IMR-90 (cell line): ENCODE measurements at regions not wholly inside any gene's neighbourhood (a gene's known extent, or its start where the extent isn't known, plus 50 kb on each side); places are given as distances from the start of the nearest gene placed in this dataset.
"Not testable (repeated sequence)": the region's sequence is repeated elsewhere in the genome, so short reads cannot be mapped to it uniquely, and the experiment has no call there.

Source experiments
- ATAC-seq: fragments of 200-7000 bp; cut with Tn5 transposase; 2 replicates; pipeline ENCODE4 v1.9.1; 2020; ENCODE audit warnings: low read depth, mild to moderate bottlenecking, moderate library complexity
- BruUV-seq: library from RNA; stranded (reverse); fragments of 400-500 nt; replicated peaks from 2 replicates; lab custom pipeline; 2021; lab: Mats Ljungman, UMichigan
- CTCF ChIA-PET: fragments of 300-600 bp; formaldehyde crosslinking; extraction: SDS; loops from one replicate; lab custom pipeline; 2021; ENCODE audit warnings: antibody characterized with exemption; lab: Yijun Ruan, JAX
- POLR2A ChIA-PET: fragments of 300-600 bp; sonication (Branson Sonifier 250); formaldehyde crosslinking; loops from one replicate; lab custom pipeline; 2022; ENCODE audit warnings: antibody characterized with exemption; ENCODE audit not compliant: unreplicated experiment; lab: Charles Lee
- DNase-seq: peaks from one replicate; pipeline ENCODE4 v3.0.0; 2013
- H2AFZ ChIP-seq: replicated peaks from 2 replicates; pipeline ENCODE3; 2013; ENCODE audit warnings: low read length, mild to moderate bottlenecking; ENCODE audit not compliant: poor library complexity
- H2AK5ac ChIP-seq: 2 replicates; pipeline ENCODE4 v1.6.1; 2013; ENCODE audit warnings: low read depth, low read length, inconsistent platforms
- H2AK9ac ChIP-seq: replicated peaks from 2 replicates; pipeline ENCODE3; 2013; ENCODE audit warnings: mild to moderate bottlenecking, low read depth, low read length, moderate library complexity; ENCODE audit not compliant: poor library complexity
- H2BK120ac ChIP-seq: 2 replicates; pipeline ENCODE4 v1.6.1; 2013; ENCODE audit warnings: low read depth, low read length, inconsistent platforms
- H2BK15ac ChIP-seq: 3 replicates; pipeline ENCODE4 v1.6.1; 2013; ENCODE audit warnings: low read depth, low read length, inconsistent platforms
- H2BK20ac ChIP-seq: 2 replicates; pipeline ENCODE4 v1.6.1; 2013; ENCODE audit warnings: low read depth, mild to moderate bottlenecking, inconsistent platforms, low read length, moderate library complexity
- H2BK5ac ChIP-seq: 2 replicates; pipeline ENCODE4 v1.6.1; 2013; ENCODE audit warnings: mild to moderate bottlenecking, low read depth, low read length, inconsistent platforms; ENCODE audit not compliant: poor library complexity, severe bottlenecking
- H3K14ac ChIP-seq: replicated peaks from 2 replicates; pipeline ENCODE4 v1.6.1; 2013; ENCODE audit warnings: low read depth, low read length, inconsistent platforms
- H3K18ac ChIP-seq: 2 replicates; pipeline ENCODE4 v1.6.1; 2013; ENCODE audit warnings: low read depth, low read length, control low read depth
- H3K23ac ChIP-seq: 2 replicates; pipeline ENCODE4 v1.6.1; 2013; ENCODE audit warnings: low read depth, low read length, inconsistent platforms
- H3K27ac ChIP-seq: 2 replicates; pipeline ENCODE4 v1.5.1; 2013; ENCODE audit warnings: mild to moderate bottlenecking, control low read depth, low read length; ENCODE audit not compliant: insufficient read depth
- H3K27me3 ChIP-seq: 2 replicates; pipeline ENCODE4 v1.6.1; 2013; ENCODE audit warnings: low read length; ENCODE audit not compliant: control insufficient read depth, insufficient read depth
- H3K36me3 ChIP-seq: 2 replicates; pipeline ENCODE4 v1.6.1; 2013; ENCODE audit warnings: low read length, mixed read lengths; ENCODE audit not compliant: control insufficient read depth, insufficient read depth
- H3K4ac ChIP-seq: 2 replicates; pipeline ENCODE4 v1.6.1; 2013; ENCODE audit warnings: low read depth, low read length, inconsistent platforms
- H3K4me1 ChIP-seq: 2 replicates; pipeline ENCODE4 v1.6.1; 2013; ENCODE audit warnings: low read length, mixed read lengths; ENCODE audit not compliant: control insufficient read depth, insufficient read depth
- H3K4me2 ChIP-seq: 2 replicates; pipeline ENCODE4 v1.6.1; 2013; ENCODE audit warnings: low read depth, mild to moderate bottlenecking, control low read depth, low read length, moderate library complexity
- H3K4me3 ChIP-seq: 2 replicates; pipeline ENCODE4 v1.5.1; 2013; ENCODE audit warnings: low read depth, mild to moderate bottlenecking, control low read depth, low read length, moderate library complexity; ENCODE audit not compliant: insufficient read depth
- H3K56ac ChIP-seq: 2 replicates; pipeline ENCODE4 v1.6.1; 2013; ENCODE audit warnings: low read length, inconsistent platforms; ENCODE audit not compliant: insufficient read depth; ENCODE audit errors: extremely low read depth
- H3K79me1 ChIP-seq, 2 experiments: 2 replicates each; pipeline ENCODE4 v1.6.1; 2013; ENCODE audit warnings: low read length in 2 of 2, inconsistent platforms in 1 of 2, low read depth in 1 of 2
- H3K9ac ChIP-seq: 2 replicates; pipeline ENCODE4 v1.6.1; 2013; ENCODE audit warnings: low read depth, low read length, control low read depth
- H3K9me1 ChIP-seq: 2 replicates; pipeline ENCODE4 v1.6.1; 2013; ENCODE audit warnings: low read length, inconsistent platforms; ENCODE audit not compliant: insufficient read depth
- H3K9me3 ChIP-seq: 2 replicates; pipeline ENCODE4 v1.6.1; 2013; ENCODE audit warnings: low read length; ENCODE audit not compliant: control insufficient read depth, insufficient read depth
- H4K20me1 ChIP-seq: 2 replicates; pipeline ENCODE4 v1.6.1; 2013; ENCODE audit warnings: low read length, inconsistent platforms; ENCODE audit not compliant: insufficient read depth
- H4K5ac ChIP-seq: 2 replicates; pipeline ENCODE4 v1.6.1; 2013; ENCODE audit warnings: mild to moderate bottlenecking, low read depth, low read length, control low read depth
- H4K8ac ChIP-seq, 2 experiments: 2 replicates each; pipeline ENCODE4 v1.6.1; 2013; ENCODE audit warnings: low read depth in 2 of 2, low read length in 2 of 2, control low read depth in 1 of 2, inconsistent platforms in 1 of 2
- H4K91ac ChIP-seq: 2 replicates; pipeline ENCODE4 v1.6.1; 2013; ENCODE audit warnings: low read depth, low read length, inconsistent platforms; ENCODE audit not compliant: insufficient read depth
- WGBS, 2 experiments: methylation state at CpG; one replicate each; pipeline versions ENCODE4 v1.1.5 to v1.1.7; 2013; ENCODE audit warnings: missing lambda C conversion rate in 2 of 2; ENCODE audit not compliant: insufficient read length in 1 of 2; ENCODE audit errors: extremely low coverage in 2 of 2; 5-methylcytosine and 5-hydroxymethylcytosine counted together
- dilution Hi-C: fragments of 300-500 bp; cut with HindIII; formaldehyde crosslinking; loops from one replicate; pipeline ENCODE4 v1.14.3; 2018; ENCODE audit warnings: low sequenced_read_pairs; ENCODE audit not compliant: unreplicated experiment
- in situ Hi-C: fragments of 300-500 bp; cut with MboI; formaldehyde crosslinking; loops from 3 replicates; pipeline ENCODE4 v1.14.3; 2019; ENCODE audit warnings: low sequenced_read_pairs, inconsistent platforms, mixed read lengths
- intact Hi-C: fragments of 100-400 bp; cut with micrococcal nuclease; formaldehyde crosslinking; loops from 2 replicates; pipeline ENCODE4 v1.10.0; 2022

DNA sequence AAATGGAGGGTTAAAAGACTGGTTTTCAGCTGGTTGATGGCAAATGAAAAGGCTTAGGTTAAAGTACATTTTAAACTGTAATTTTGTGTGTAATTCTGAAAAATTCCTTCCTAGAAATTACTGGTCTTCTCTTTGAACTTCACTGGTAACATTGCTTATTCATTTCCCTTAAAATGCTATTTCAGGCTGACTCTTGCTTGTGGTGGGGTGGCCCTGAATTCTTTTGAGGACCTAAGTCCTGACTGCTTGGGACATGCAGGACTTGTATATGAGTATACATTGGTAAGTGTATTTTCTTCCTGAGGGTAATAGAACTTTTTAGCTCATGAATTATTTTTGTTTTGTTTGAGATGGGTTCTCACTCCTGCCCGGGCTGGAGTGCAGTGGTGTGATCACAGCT is 63.0 kb upstream of the ERV3-1 start:
- dilution Hi-C loops, BruUV-seq: not testable (repeated sequence)

DNA sequence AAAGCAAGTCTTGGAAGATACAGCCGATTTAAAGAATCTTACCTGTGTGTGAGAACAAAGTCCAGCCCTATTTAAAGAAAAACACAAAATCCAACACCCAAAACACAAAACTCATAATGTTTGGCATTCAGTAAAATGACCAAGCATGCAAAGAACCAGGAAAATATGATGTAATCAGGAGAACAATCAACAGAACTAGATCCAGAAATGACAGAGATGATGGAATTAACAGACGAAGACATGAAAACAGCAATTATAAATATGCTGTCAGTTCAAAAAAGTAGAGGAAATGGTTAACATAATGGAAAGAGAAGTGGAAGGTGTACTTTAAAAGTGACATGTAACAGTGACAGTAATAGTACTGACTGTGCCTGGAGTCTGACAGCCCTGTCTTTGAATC is 56.1 kb upstream of the ERV3-1 start:
- H3K27me3 ChIP-seq, dilution Hi-C loops, H3K23ac ChIP-seq, H2BK5ac ChIP-seq, intact Hi-C loops, H3K79me1 ChIP-seq, H2BK120ac ChIP-seq, H3K9ac ChIP-seq, H3K4me2 ChIP-seq, DNase-seq, POLR2A ChIA-PET, H2AK9ac ChIP-seq, H3K9me3 ChIP-seq, H4K5ac ChIP-seq, H3K4me3 ChIP-seq, H3K14ac ChIP-seq, H4K20me1 ChIP-seq, in situ Hi-C loops, H3K18ac ChIP-seq, CTCF ChIA-PET, H3K4ac ChIP-seq, H4K8ac ChIP-seq, H2AK5ac ChIP-seq, H3K56ac ChIP-seq, H3K36me3 ChIP-seq, H2BK15ac ChIP-seq, H2AFZ ChIP-seq, H3K9me1 ChIP-seq, H3K27ac ChIP-seq, ATAC-seq, H3K4me1 ChIP-seq, BruUV-seq, H2BK20ac ChIP-seq, H4K91ac ChIP-seq: not testable (repeated sequence)
- WGBS, 2 experiments, result no CpG with 5 or more reads among the region's 2 CpGs

More for the DNA sequence above, 63.0 kb upstream of the ERV3-1 start:
- H4K5ac ChIP-seq, H3K56ac ChIP-seq, H3K4me1 ChIP-seq, H3K79me1 ChIP-seq, H3K4me2 ChIP-seq, H3K14ac ChIP-seq, H4K91ac ChIP-seq, H3K27me3 ChIP-seq, H4K8ac ChIP-seq, H2BK120ac ChIP-seq, H2BK20ac ChIP-seq, H4K20me1 ChIP-seq, H2AK5ac ChIP-seq, CTCF ChIA-PET, H3K9ac ChIP-seq, in situ Hi-C loops, H2BK5ac ChIP-seq, H3K18ac ChIP-seq, ATAC-seq, H3K4ac ChIP-seq, H2BK15ac ChIP-seq, H3K9me1 ChIP-seq, H2AK9ac ChIP-seq, H2AFZ ChIP-seq, H3K36me3 ChIP-seq, POLR2A ChIA-PET, intact Hi-C loops, H3K4me3 ChIP-seq, H3K9me3 ChIP-seq, H3K27ac ChIP-seq, H3K23ac ChIP-seq, DNase-seq: not testable (repeated sequence)
- WGBS, 2 experiments, result no CpG with 5 or more reads among the region's 1 CpG
